ENCODE measurements at regions not wholly inside any gene's neighbourhood (a gene's known extent, or its start where the extent isn't known, plus 50 kb on each side); places are given as distances from the start of the nearest gene placed in this dataset.

GRCh38 chr2:155308367-155309009 lies 610.0 kb downstream of the KCNJ3 start:
- Histone ChIP-seq H3K4me3 (ENCODE audit: low read depth, low read length) (no peak overlapping the region), H3K36me3 (ENCODE audit: control insufficient read depth, insufficient read depth, low read length) (no peaks in the 10 kb centered on the region), H3K27me3 (replicated peaks; ENCODE audit: control insufficient read depth, insufficient read depth, low read length) (no peaks in the 10 kb centered on the region), H3K4me1 (no peaks in the 10 kb centered on the region), H3K9me3 (no peaks in the 10 kb centered on the region)
- Mint-ChIP-seq H3K36me3 (ENCODE audit: insufficient read depth, unreplicated experiment) (no peaks in the 10 kb centered on the region), H3K4me3 (ENCODE audit: unreplicated experiment) (no peak overlapping the region), H3K4me1 (ENCODE audit: low read depth, unreplicated experiment) (no peaks in the 10 kb centered on the region), H3K27me3 (ENCODE audit: insufficient read depth, unreplicated experiment) (no peaks in the 10 kb centered on the region), H3K27ac (ENCODE audit: unreplicated experiment) (no peak overlapping the region), H3K9me3 (ENCODE audit: unreplicated experiment) (no peaks in the 10 kb centered on the region)
- TF ChIP-seq CTCF (IDR thresholded peaks at IDR 0.05; ENCODE audit: insufficient read depth in 1 of 2, low read depth in 1 of 2, low read length in 1 of 2, severe bottlenecking in 1 of 2, unreplicated experiment in 1 of 2): no peak
- BruUV-seq (replicated peaks): no TSS peak
- ChIA-PET CTCF (interaction anchor here (0.7 kb wide), 1 partner anchor 907 kb away, joined by 3 read pairs; no protein-coding TSS in a partner anchor), POLR2A (no interaction called here)
- intact Hi-C loops (cut with micrococcal nuclease; ENCODE audit: unreplicated experiment): loop anchor here (5.0 kb wide), 1 partner anchor 856 kb away; no protein-coding TSS in a partner anchor
- peak; percentile 32 to 36 for DNase-seq

DNA sequence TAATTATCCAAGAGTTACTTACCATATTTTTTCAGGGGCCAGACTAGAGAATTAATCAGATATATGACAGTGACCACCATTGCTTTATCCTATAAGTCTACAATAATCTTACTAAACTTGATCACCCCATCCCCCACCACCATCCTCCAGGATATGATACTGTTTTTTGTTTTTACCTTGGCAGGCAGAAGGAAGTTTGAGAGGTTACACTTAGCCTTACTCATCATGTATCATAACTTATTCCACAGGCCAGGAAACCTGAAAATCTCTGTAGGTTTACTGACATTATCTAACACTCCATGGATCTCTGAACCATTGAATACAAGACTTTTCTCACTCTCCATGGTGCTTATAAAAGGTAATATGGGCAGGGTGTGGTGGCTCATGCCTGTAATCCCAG lies 602.7 kb downstream of the KCNJ3 start:
- Mint-ChIP-seq H3K4me1 (ENCODE audit: low read depth, unreplicated experiment) (no peaks in the 10 kb centered on the region), H3K9me3 (ENCODE audit: unreplicated experiment) (no peaks in the 10 kb centered on the region), H3K27me3 (ENCODE audit: insufficient read depth, unreplicated experiment) (no peaks in the 10 kb centered on the region), H3K36me3 (ENCODE audit: insufficient read depth, unreplicated experiment) (no peaks in the 10 kb centered on the region), H3K4me3 (ENCODE audit: unreplicated experiment) (no peak overlapping the region), H3K27ac (ENCODE audit: unreplicated experiment) (no peak overlapping the region)
- ChIA-PET CTCF (no interaction called here), POLR2A (no interaction called here)
- Histone ChIP-seq H3K36me3 (ENCODE audit: control insufficient read depth, insufficient read depth, low read length) (no peaks in the 10 kb centered on the region), H3K4me1 (no peaks in the 10 kb centered on the region), H3K9me3 (no peaks in the 10 kb centered on the region), H3K4me3 (ENCODE audit: low read depth, low read length) (no peak overlapping the region), H3K27me3 (replicated peaks; ENCODE audit: control insufficient read depth, insufficient read depth, low read length) (no peaks in the 10 kb centered on the region)
- intact Hi-C loops (cut with micrococcal nuclease; ENCODE audit: unreplicated experiment): no loop called here
- TF ChIP-seq CTCF (IDR thresholded peaks at IDR 0.05; ENCODE audit: insufficient read depth in 1 of 2, low read depth in 1 of 2, low read length in 1 of 2, severe bottlenecking in 1 of 2, unreplicated experiment in 1 of 2): no peak
- no peak for DNase-seq
- BruUV-seq (replicated peaks): no TSS peak

DNA sequence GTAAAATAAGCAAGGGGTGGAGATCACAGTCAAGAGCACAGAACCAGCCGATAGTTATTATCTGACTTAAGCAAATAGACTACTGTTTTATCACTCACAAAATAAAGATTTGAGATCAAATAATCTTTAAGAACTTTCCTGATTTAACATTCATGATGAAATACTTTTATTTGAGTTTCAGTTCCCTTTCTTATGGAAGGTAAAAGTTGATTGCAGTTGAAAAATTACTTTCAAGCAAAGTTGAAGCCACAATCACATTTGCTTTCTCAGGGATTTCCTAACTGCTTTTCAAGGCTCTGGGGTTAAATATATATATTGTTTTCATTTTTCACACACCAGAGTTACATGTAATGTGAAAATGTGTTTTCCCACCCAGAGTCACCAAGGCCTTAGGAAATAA lies 599.5 kb downstream of the KCNJ3 start:
- intact Hi-C loops (cut with micrococcal nuclease; ENCODE audit: unreplicated experiment): no loop called here
- DNase-seq: no peak
- H3K36me3 ChIP-seq (ENCODE audit: control insufficient read depth, insufficient read depth, low read length): no peaks in the 10 kb centered on the region
- Mint-ChIP-seq H3K27ac (ENCODE audit: unreplicated experiment) (no peak overlapping the region), H3K9me3 (ENCODE audit: unreplicated experiment) (no peaks in the 10 kb centered on the region), H3K36me3 (ENCODE audit: insufficient read depth, unreplicated experiment) (no peaks in the 10 kb centered on the region), H3K4me3 (ENCODE audit: unreplicated experiment) (no peak overlapping the region), H3K4me1 (ENCODE audit: low read depth, unreplicated experiment) (no peaks in the 10 kb centered on the region), H3K27me3 (ENCODE audit: insufficient read depth, unreplicated experiment) (peaks cover 10% of the 10 kb centered on the region)
- no peak for TF ChIP-seq CTCF (IDR thresholded peaks at IDR 0.05; ENCODE audit: insufficient read depth in 1 of 2, low read depth in 1 of 2, low read length in 1 of 2, severe bottlenecking in 1 of 2, unreplicated experiment in 1 of 2)
- no TSS peak for BruUV-seq (replicated peaks)
- POLR2A ChIA-PET: no interaction called here
- CTCF ChIA-PET: no interaction called here
- no peaks in the 10 kb centered on the region for H3K4me1 ChIP-seq
- no peaks in the 10 kb centered on the region for H3K27me3 ChIP-seq (replicated peaks; ENCODE audit: control insufficient read depth, insufficient read depth, low read length)
- no peak overlapping the region for H3K4me3 ChIP-seq (ENCODE audit: low read depth, low read length)
- no peaks in the 10 kb centered on the region for H3K9me3 ChIP-seq

All from Caco-2 (cell line).